Suprapubic skin (tissue), 4 donors: ENCODE measurements at regions not wholly inside any gene's neighbourhood (a gene's known extent, or its start where the extent isn't known, plus 50 kb on each side); places are given as distances from the start of the nearest gene placed in this dataset.
A peak's percentile ranks its signal among the peaks of the same experiment; 100 is the strongest.

Experiments used
- DNase-seq, 2 donors: peaks; one replicate each; pipeline ENCODE4 v3.0.0-alpha.2; 2019; ENCODE audit warnings: low spot score in 2 of 2
- H3K27ac ChIP-seq: fragments of 200-600 bp; sonication (generic); one replicate; pipeline ENCODE4 v1.5.1; 2019
- H3K27me3 ChIP-seq: fragments of 200-600 bp; sonication (generic); one replicate; pipeline ENCODE4 v1.5.1; 2019
- H3K36me3 ChIP-seq: fragments of 200-600 bp; sonication (generic); one replicate; pipeline ENCODE4 v1.5.1; 2019
- H3K4me1 ChIP-seq: fragments of 200-600 bp; sonication (generic); one replicate; pipeline ENCODE4 v1.5.1; 2019
- H3K4me3 ChIP-seq: fragments of 200-600 bp; sonication (generic); one replicate; pipeline ENCODE4 v1.5.1; 2019; ENCODE audit warnings: mild to moderate bottlenecking
- H3K9me3 ChIP-seq: fragments of 200-600 bp; sonication (generic); one replicate; pipeline ENCODE4 v1.5.1; 2019
- EP300 ChIP-seq: sonication (generic); formaldehyde crosslinking; IDR thresholded peaks from one replicate; pipeline ENCODE4 v1.6.1; 2017; ENCODE audit warnings: antibody characterized with exemption
- POLR2A ChIP-seq, 2 donors: fragments of 450-650 bp; IDR thresholded peaks; one replicate each; pipeline ENCODE4 v1.6.1; 2017; ENCODE audit warnings: antibody characterized with exemption in 2 of 2, mild to moderate bottlenecking in 2 of 2, moderate library complexity in 2 of 2
- POLR2AphosphoS5 ChIP-seq, 3 donors: sonication (generic); formaldehyde crosslinking; IDR thresholded peaks; one replicate each; pipeline ENCODE4 v1.6.1; 2017; ENCODE audit warnings: antibody characterized with exemption in 3 of 3
- WGBS: methylation state at CpG from one replicate; pipeline ENCODE4 v1.1.5; 2018; 5-methylcytosine and 5-hydroxymethylcytosine counted together
- TF ChIP-seq, protein P1 (sequence below), 2 donors: fragments of 200-600 bp in 1 of 2; fragments of 450-650 bp in 1 of 2; sonication (generic) in 1 of 2; IDR thresholded peaks; one replicate each; pipeline ENCODE4 v1.5.1; 2016 to 2019; ENCODE audit warnings: antibody characterized with exemption in 2 of 2, mild to moderate bottlenecking in 1 of 2, moderate library complexity in 1 of 2

DNA sequence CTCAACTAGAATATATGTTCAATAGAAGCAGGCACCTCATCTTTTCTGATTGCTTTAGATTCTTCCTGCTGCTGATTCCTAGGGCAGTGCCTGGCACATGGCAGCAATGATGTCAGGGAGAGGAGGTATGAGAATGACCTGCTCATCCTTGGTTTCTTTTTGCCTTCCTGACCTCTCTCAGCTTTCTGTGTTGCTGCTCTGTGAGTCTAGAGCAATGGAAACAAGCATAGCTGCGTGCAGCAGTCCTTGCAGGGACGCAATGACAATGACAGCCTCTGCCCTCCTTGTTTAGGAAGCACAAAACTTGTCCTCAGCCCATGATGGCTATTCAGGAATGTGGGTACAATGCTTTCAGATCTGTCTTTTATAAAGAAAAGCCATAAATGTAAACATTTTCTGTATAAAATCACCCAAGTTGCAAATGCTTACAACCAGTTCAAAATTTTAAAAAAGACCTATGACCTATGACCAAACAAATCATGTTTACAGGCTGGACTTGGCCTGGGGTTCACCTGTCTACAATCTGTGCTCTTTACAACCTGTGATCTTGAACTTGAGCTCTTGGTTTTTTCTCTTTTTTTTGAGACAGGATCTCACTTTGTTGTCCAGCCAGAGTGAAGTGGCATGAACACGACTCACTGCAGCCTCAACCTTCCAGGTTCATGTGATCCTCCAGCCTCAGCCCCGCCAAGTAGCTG, 549.4 kb upstream of the ATP2B1 start:
- H3K9me3 ChIP-seq: no peaks in the 10 kb centered on the region
- H3K27me3 ChIP-seq: no peaks in the 10 kb centered on the region
- no peak overlapping the region for H3K4me3 ChIP-seq
- no peaks in the 10 kb centered on the region for H3K36me3 ChIP-seq
- no peak for DNase-seq
- no peak overlapping the region for H3K27ac ChIP-seq
- peaks cover 13% of the 10 kb centered on the region for H3K4me1 ChIP-seq
- TF ChIP-seq POLR2AphosphoS5 (IDR thresholded peaks at IDR 0.05): no peak
- no peak for TF ChIP-seq POLR2A (IDR thresholded peaks at IDR 0.05)
- TF ChIP-seq EP300: no peak
- TF ChIP-seq, protein P1, sequence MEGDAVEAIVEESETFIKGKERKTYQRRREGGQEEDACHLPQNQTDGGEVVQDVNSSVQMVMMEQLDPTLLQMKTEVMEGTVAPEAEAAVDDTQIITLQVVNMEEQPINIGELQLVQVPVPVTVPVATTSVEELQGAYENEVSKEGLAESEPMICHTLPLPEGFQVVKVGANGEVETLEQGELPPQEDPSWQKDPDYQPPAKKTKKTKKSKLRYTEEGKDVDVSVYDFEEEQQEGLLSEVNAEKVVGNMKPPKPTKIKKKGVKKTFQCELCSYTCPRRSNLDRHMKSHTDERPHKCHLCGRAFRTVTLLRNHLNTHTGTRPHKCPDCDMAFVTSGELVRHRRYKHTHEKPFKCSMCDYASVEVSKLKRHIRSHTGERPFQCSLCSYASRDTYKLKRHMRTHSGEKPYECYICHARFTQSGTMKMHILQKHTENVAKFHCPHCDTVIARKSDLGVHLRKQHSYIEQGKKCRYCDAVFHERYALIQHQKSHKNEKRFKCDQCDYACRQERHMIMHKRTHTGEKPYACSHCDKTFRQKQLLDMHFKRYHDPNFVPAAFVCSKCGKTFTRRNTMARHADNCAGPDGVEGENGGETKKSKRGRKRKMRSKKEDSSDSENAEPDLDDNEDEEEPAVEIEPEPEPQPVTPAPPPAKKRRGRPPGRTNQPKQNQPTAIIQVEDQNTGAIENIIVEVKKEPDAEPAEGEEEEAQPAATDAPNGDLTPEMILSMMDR (IDR thresholded peaks at IDR 0.05): no peak
- 96% methylated on average over 4 of the region's 4 CpGs for WGBS

DNA sequence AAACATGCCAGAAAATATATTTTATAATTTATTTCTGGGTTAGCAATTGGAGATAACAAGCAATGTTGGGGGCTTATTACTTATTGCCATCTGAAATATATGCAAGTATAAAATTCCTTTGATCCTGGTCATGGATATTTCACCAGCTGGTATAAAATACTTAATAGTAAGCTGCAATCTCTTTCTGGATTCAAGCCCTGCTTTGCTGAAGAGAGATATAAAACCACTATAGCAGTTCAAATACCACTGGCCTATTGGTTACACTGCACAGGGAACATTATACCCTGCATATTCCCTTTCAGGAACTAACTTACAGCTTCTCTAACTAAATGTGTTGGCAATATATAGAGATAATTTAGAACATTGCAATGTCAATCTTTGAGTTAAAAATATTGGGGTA, 546.2 kb upstream of the ATP2B1 start:
- no peak for DNase-seq
- TF ChIP-seq POLR2A (IDR thresholded peaks at IDR 0.05) (no peak), POLR2AphosphoS5 (IDR thresholded peaks at IDR 0.05) (no peak), EP300 (no peak)
- TF ChIP-seq, protein P1 (IDR thresholded peaks at IDR 0.05): no peak
- H3K36me3 ChIP-seq: no peaks in the 10 kb centered on the region
- no peak overlapping the region for H3K27ac ChIP-seq
- H3K4me1 ChIP-seq: peaks cover 32% of the 10 kb centered on the region
- H3K9me3 ChIP-seq: no peaks in the 10 kb centered on the region
- H3K4me3 ChIP-seq: no peak overlapping the region
- H3K27me3 ChIP-seq: no peaks in the 10 kb centered on the region

DNA sequence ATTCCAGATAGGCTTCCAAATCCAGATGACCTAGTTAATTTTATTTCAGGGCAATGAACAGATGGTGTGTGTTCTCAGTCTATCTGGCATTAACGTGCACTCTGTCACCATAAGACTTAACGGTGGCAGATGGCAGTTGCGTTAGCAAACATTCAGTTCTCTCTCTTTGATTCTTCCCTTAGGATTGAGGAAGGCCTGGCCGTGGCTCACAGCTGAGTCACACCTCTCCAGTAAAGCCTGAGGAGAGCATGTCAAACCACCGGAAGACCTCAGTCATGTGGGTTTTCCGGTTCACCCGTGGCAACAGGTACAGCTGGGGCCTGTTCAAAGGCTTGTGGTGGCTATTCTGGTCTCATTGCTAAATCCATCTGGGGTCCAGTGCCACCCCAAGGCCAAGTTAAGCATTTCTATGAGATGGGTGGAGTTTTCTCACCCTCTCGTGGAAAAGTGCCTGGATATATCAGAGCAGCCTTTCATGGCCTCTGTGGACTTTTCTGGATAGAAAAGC, 545.1 kb upstream of the ATP2B1 start:
- peak; percentile 85 to 86 for DNase-seq

DNA sequence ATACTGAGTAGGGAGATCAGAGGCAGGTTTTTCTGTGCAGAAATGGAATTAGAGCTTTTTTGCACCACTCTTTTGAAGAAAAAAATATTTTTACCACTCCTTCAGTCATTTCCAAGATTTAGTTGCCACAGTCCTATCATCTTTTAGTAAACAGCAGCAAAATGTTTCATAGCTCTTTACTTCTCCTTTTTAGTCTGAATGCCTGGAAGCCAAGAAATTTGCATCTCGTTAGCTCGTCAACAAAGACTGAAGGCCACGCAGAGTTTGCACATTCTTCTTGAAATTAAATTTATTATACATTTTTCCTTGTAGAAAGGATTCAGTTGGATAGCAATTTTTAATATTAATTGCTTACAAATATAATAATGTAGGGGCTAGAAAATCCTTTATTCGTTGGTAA, 544.5 kb upstream of the ATP2B1 start:
- no peaks in the 10 kb centered on the region for H3K27me3 ChIP-seq
- TF ChIP-seq, protein P1 (IDR thresholded peaks at IDR 0.05): no peak
- TF ChIP-seq POLR2A (IDR thresholded peaks at IDR 0.05): no peak
- no peak for TF ChIP-seq POLR2AphosphoS5 (IDR thresholded peaks at IDR 0.05)
- no peak for TF ChIP-seq EP300
- no peaks in the 10 kb centered on the region for H3K9me3 ChIP-seq
- H3K36me3 ChIP-seq: no peaks in the 10 kb centered on the region
- H3K27ac ChIP-seq: no peak overlapping the region
- no peak overlapping the region for H3K4me3 ChIP-seq
- WGBS: 67% methylated on average over 4 of the region's 4 CpGs
- DNase-seq: no peak
- peaks cover 42% of the 10 kb centered on the region for H3K4me1 ChIP-seq

More for the DNA sequence above, 545.1 kb upstream of the ATP2B1 start:
- peaks cover 39% of the 10 kb centered on the region for H3K4me1 ChIP-seq
- H3K27me3 ChIP-seq: no peaks in the 10 kb centered on the region
- no peaks in the 10 kb centered on the region for H3K36me3 ChIP-seq
- no peak overlapping the region for H3K4me3 ChIP-seq
- H3K9me3 ChIP-seq: no peaks in the 10 kb centered on the region
- peak in 2 of 3 donors; percentile 62 to 66 for TF ChIP-seq POLR2AphosphoS5 (IDR thresholded peaks at IDR 0.05)
- TF ChIP-seq, protein P1 (IDR thresholded peaks at IDR 0.05): no peak
- peak overlapping the region; percentile 59 for H3K27ac ChIP-seq
- 27% methylated on average over 6 of the region's 8 CpGs for WGBS

DNA sequence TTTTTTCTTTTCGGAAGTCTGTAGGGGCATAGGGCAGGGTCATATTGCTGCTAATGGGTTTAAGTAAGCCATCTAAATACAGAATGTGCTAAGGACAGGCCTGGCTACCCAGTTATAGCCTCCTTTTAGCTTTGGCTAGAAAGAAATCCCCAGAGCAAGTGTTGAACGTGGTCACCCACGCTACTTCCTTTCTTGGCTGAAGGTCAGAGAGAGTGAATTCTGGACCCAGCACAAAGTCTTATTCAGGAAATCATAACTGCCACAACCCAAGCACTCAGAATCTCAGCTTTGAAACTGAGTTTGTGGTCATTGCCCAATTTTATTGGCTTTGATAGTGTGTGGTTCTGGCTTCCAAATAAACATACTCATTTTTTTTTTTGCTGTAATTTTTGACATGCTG, 542.1 kb upstream of the ATP2B1 start:
- TF ChIP-seq EP300 (no peak), POLR2A (IDR thresholded peaks at IDR 0.05) (no peak), POLR2AphosphoS5 (IDR thresholded peaks at IDR 0.05) (peak in 1 of 3 donors; percentile 45)
- no peaks in the 10 kb centered on the region for H3K9me3 ChIP-seq
- peak overlapping the region; percentile 39 for H3K27ac ChIP-seq
- H3K27me3 ChIP-seq: no peaks in the 10 kb centered on the region
- no peak overlapping the region for H3K4me3 ChIP-seq
- DNase-seq: no peak
- H3K4me1 ChIP-seq: peaks cover 63% of the 10 kb centered on the region
- WGBS: 12% methylated on average over 3 of the region's 3 CpGs
- no peaks in the 10 kb centered on the region for H3K36me3 ChIP-seq
